PC-9 (cell line): ENCODE measurements at regions not wholly inside any gene's neighbourhood (a gene's known extent, or its start where the extent isn't known, plus 50 kb on each side); places are given as distances from the start of the nearest gene placed in this dataset.
"Not testable (repeated sequence)": the region's sequence is repeated elsewhere in the genome, so short reads cannot be mapped to it uniquely, and the experiment has no call there.

Experiments used
- BruUV-seq: library from RNA; stranded (reverse); fragments of 400-500 nt; replicated peaks from 2 replicates; lab custom pipeline; 2021; lab: Mats Ljungman, UMichigan
- CTCF ChIA-PET: fragments of 300-600 bp; sonication (Branson Sonifier 250); formaldehyde crosslinking; loops from one replicate; lab custom pipeline; 2022; ENCODE audit warnings: antibody characterized with exemption; lab: Charles Lee
- POLR2A ChIA-PET: fragments of 300-600 bp; sonication (Branson Sonifier 250); formaldehyde crosslinking; loops from one replicate; lab custom pipeline; 2022; ENCODE audit warnings: antibody characterized with exemption; ENCODE audit not compliant: unreplicated experiment; lab: Charles Lee
- DNase-seq, 2 experiments: peaks; one replicate each; pipeline versions ENCODE4 v3.0.0 to v3.0.0-alpha.2; 2015 to 2022; ENCODE audit warnings: mixed read lengths in 1 of 2
- H2AFZ ChIP-seq: fragments of 200-600 bp; sonication (generic); 2 replicates; pipeline ENCODE4 v1.8.1; 2017; ENCODE audit warnings: antibody characterized with exemption
- H3F3A ChIP-seq: fragments of 200-600 bp; sonication (generic); 2 replicates; pipeline ENCODE4 v1.8.1; 2017; ENCODE audit warnings: antibody characterized with exemption, mild to moderate bottlenecking, low read depth; ENCODE audit not compliant: insufficient read depth
- H3K27ac ChIP-seq: fragments of 200-600 bp; sonication (generic); 2 replicates; pipeline ENCODE4 v1.6.1; 2016; ENCODE audit warnings: mixed run types
- H3K27me3 ChIP-seq: fragments of 200-600 bp; sonication (generic); 2 replicates; pipeline ENCODE4 v1.6.1; 2016; ENCODE audit warnings: low read depth, mixed run types; ENCODE audit not compliant: insufficient read depth
- H3K36me3 ChIP-seq: fragments of 200-600 bp; sonication (generic); 2 replicates; pipeline ENCODE4 v1.6.1; 2016; ENCODE audit warnings: low read depth, mixed run types
- H3K4me1 ChIP-seq: fragments of 200-600 bp; sonication (generic); replicated peaks from 2 replicates; pipeline ENCODE4 v1.6.1; 2016; ENCODE audit warnings: mixed run types; ENCODE audit not compliant: insufficient read depth
- H3K4me2 ChIP-seq: fragments of 200-600 bp; sonication (generic); 2 replicates; pipeline ENCODE4 v1.6.1; 2017; ENCODE audit warnings: mixed run types
- H3K4me3 ChIP-seq: fragments of 200-600 bp; sonication (generic); 2 replicates; pipeline ENCODE4 v1.6.1; 2016; ENCODE audit warnings: mixed run types
- H3K79me2 ChIP-seq: fragments of 200-600 bp; sonication (generic); 2 replicates; pipeline ENCODE4 v1.6.1; 2017; ENCODE audit warnings: low read depth, mixed run types
- H3K9me2 ChIP-seq: fragments of 200-600 bp; sonication (generic); 2 replicates; pipeline ENCODE4 v1.8.1; 2017; ENCODE audit warnings: mild to moderate bottlenecking; ENCODE audit not compliant: insufficient read depth
- H3K9me3 ChIP-seq: fragments of 200-600 bp; sonication (generic); 2 replicates; pipeline ENCODE4 v1.8.1; 2016; ENCODE audit warnings: low read depth; ENCODE audit not compliant: insufficient read depth
- H4K20me1 ChIP-seq: fragments of 200-600 bp; sonication (generic); 2 replicates; pipeline ENCODE4 v1.8.1; 2017; ENCODE audit not compliant: insufficient read depth
- CTCF ChIP-seq: fragments of 200-600 bp; sonication (generic); conservative IDR thresholded peaks from 2 replicates; pipeline ENCODE4 v1.6.1; 2017; ENCODE audit warnings: mixed run types, antibody characterized with exemption, mild to moderate bottlenecking, moderate library complexity
- EZH2 ChIP-seq: fragments of 200-600 bp; sonication (generic); IDR thresholded peaks from 2 replicates; pipeline ENCODE4 v1.8.0; 2017; ENCODE audit warnings: antibody characterized with exemption, low read depth
- intact Hi-C: fragments of 100-400 bp; cut with micrococcal nuclease; formaldehyde crosslinking; loops from one replicate; pipeline ENCODE4 v1.10.0; 2022; ENCODE audit not compliant: unreplicated experiment

GRCh38 chr6:5837323-5837722 lies 169.4 kb downstream of the NRN1 start:
- H3K79me2 ChIP-seq: no peaks in the 10 kb centered on the region
- DNase-seq: no peak
- no peak overlapping the region for H3K4me2 ChIP-seq
- CTCF ChIA-PET: no interaction called here
- no TSS peak for BruUV-seq
- peaks cover 30% of the 10 kb centered on the region for H3K27me3 ChIP-seq
- no peaks in the 10 kb centered on the region for H3F3A ChIP-seq
- H3K4me1 ChIP-seq: no peaks in the 10 kb centered on the region
- TF ChIP-seq CTCF: no peak
- TF ChIP-seq EZH2: no peak
- H3K36me3 ChIP-seq: no peaks in the 10 kb centered on the region
- no peaks in the 10 kb centered on the region for H3K9me2 ChIP-seq
- H4K20me1 ChIP-seq: no peaks in the 10 kb centered on the region
- H3K9me3 ChIP-seq: no peaks in the 10 kb centered on the region
- POLR2A ChIA-PET: no interaction called here
- no peak overlapping the region for H3K4me3 ChIP-seq
- intact Hi-C loops: no loop called here
- no peak overlapping the region for H3K27ac ChIP-seq
- no peak overlapping the region for H2AFZ ChIP-seq

GRCh38 chr6:5836597-5836996 lies 170.1 kb downstream of the NRN1 start:
- H3K4me2 ChIP-seq, H3K27ac ChIP-seq, H3K9me3 ChIP-seq, H3F3A ChIP-seq, CTCF ChIA-PET, BruUV-seq, H3K79me2 ChIP-seq, H4K20me1 ChIP-seq, H3K9me2 ChIP-seq, H2AFZ ChIP-seq, DNase-seq, POLR2A ChIA-PET, H3K4me1 ChIP-seq, intact Hi-C loops, H3K36me3 ChIP-seq, H3K4me3 ChIP-seq: not testable (repeated sequence)
- peaks cover 30% of the 10 kb centered on the region for H3K27me3 ChIP-seq

- no peaks in the 10 kb centered on the region for H4K20me1 ChIP-seq
- no peaks in the 10 kb centered on the region for H3K9me3 ChIP-seq
- TF ChIP-seq CTCF: no peak
- TF ChIP-seq EZH2: no peak
- no peak overlapping the region for H2AFZ ChIP-seq
- no peak overlapping the region for H3K27ac ChIP-seq
- no peaks in the 10 kb centered on the region for H3K9me2 ChIP-seq
- no peak overlapping the region for H3K4me3 ChIP-seq
- no peak for DNase-seq
- 0 out of 2 replicates have a peak, but pooled peaks cover 8% of the 10 kb centered on the region for H3K27me3 ChIP-seq
- BruUV-seq: no TSS peak
- H3K79me2 ChIP-seq: no peaks in the 10 kb centered on the region
- ChIA-PET CTCF (no interaction called here), POLR2A (no interaction called here)
- no peak overlapping the region for H3K4me2 ChIP-seq
- H3K36me3 ChIP-seq: no peaks in the 10 kb centered on the region
- H3F3A ChIP-seq: no peaks in the 10 kb centered on the region
- intact Hi-C loops: no loop called here
- no peaks in the 10 kb centered on the region for H3K4me1 ChIP-seq
Observed at GRCh38 chr6:5833120-5833519, 173.6 kb downstream of the NRN1 start.

GRCh38 chr6:5832668-5833067 lies 174.1 kb downstream of the NRN1 start:
- DNase-seq: no peak
- ChIA-PET CTCF (no interaction called here), POLR2A (no interaction called here)
- intact Hi-C loops: no loop called here
- H3K4me2 ChIP-seq: no peak overlapping the region
- H3F3A ChIP-seq: no peaks in the 10 kb centered on the region
- H2AFZ ChIP-seq: no peak overlapping the region
- H3K79me2 ChIP-seq: no peaks in the 10 kb centered on the region
- BruUV-seq: no TSS peak
- H4K20me1 ChIP-seq: no peaks in the 10 kb centered on the region
- 0 out of 2 replicates have a peak, but pooled peaks cover 8% of the 10 kb centered on the region for H3K27me3 ChIP-seq
- H3K27ac ChIP-seq: no peak overlapping the region
- no peaks in the 10 kb centered on the region for H3K9me2 ChIP-seq
- no peak for TF ChIP-seq EZH2
- TF ChIP-seq CTCF: no peak
- no peaks in the 10 kb centered on the region for H3K4me1 ChIP-seq
- no peaks in the 10 kb centered on the region for H3K9me3 ChIP-seq
- H3K4me3 ChIP-seq: no peak overlapping the region
- H3K36me3 ChIP-seq: no peaks in the 10 kb centered on the region

- H3K4me3 ChIP-seq, H2AFZ ChIP-seq, POLR2A ChIA-PET, H3K9me2 ChIP-seq, H3K36me3 ChIP-seq, H3K4me1 ChIP-seq, CTCF ChIA-PET, H3K27ac ChIP-seq, BruUV-seq, H3K9me3 ChIP-seq, intact Hi-C loops, H3F3A ChIP-seq, H4K20me1 ChIP-seq, H3K4me2 ChIP-seq, DNase-seq, H3K27me3 ChIP-seq, H3K79me2 ChIP-seq: not testable (repeated sequence)
Observed at GRCh38 chr6:5831219-5831862, 175.4 kb downstream of the NRN1 start.
